ENCODE measurements at regions not wholly inside any gene's neighbourhood (a gene's known extent, or its start where the extent isn't known, plus 50 kb on each side); places are given as distances from the start of the nearest gene placed in this dataset.

DNA sequence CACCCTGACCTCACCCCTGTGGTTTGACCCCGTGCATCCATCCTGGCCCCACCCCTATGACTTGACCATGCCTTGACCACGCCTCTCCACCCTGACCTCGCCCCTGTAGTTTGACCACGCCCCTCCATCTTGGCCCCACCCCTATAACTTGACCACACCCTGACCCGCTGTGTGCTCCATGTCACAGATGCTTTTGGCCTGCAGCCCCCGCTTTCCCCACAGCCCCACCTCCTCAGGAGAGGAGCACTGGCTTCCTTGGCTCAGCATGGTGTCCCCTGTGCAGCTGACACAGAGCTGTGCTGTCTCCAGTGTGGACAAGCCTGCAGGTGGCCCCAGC is 269.9 kb upstream of the SFSWAP start:
- Histone ChIP-seq H2AFZ (no peak overlapping the region), H3K9me3 (ENCODE audit: low read depth) (no peaks in the 10 kb centered on the region), H3K4me1 (ENCODE audit: insufficient read depth) (no peaks in the 10 kb centered on the region), H3K79me2 (no peaks in the 10 kb centered on the region), H4K20me1 (ENCODE audit: insufficient read depth, poor library complexity, severe bottlenecking) (no peaks in the 10 kb centered on the region), H3K36me3 (replicated peaks; ENCODE audit: insufficient read depth, low read depth) (no peaks in the 10 kb centered on the region), H3K9me2 (replicated peaks; ENCODE audit: insufficient read depth) (no peaks in the 10 kb centered on the region), H3K27ac (no peak overlapping the region), H3K27me3 (peaks cover 6% of the 10 kb centered on the region), H3K4me2 (no peak overlapping the region), H3K4me3 (no peak overlapping the region)
- TF ChIP-seq EZH2 (IDR thresholded peaks at IDR 0.05; ENCODE audit: borderline replicate concordance) (no peak), CTCF (IDR thresholded peaks at IDR 0.05; ENCODE audit: poor library complexity) (no peak), EZH2phosphoT487 (IDR thresholded peaks at IDR 0.05; ENCODE audit: low read depth, severe bottlenecking, unreplicated experiment) (no peak)
- WGBS (ENCODE audit: low lambda C conversion rate, missing lambda C conversion rate), result 86% methylated on average over 6 of the region's 6 CpGs
- no peak for DNase-seq (ENCODE audit: low spot score)

GRCh38 chr12:131441638-131442336 is 269.1 kb upstream of the SFSWAP start:
- no peak overlapping the region for H3K27ac ChIP-seq
- H3K9me3 ChIP-seq (ENCODE audit: low read depth), result no peaks in the 10 kb centered on the region
- no peak overlapping the region for H3K4me3 ChIP-seq
- DNase-seq (ENCODE audit: low spot score), result no peak
- H3K36me3 ChIP-seq (replicated peaks; ENCODE audit: insufficient read depth, low read depth), result no peaks in the 10 kb centered on the region
- H4K20me1 ChIP-seq (ENCODE audit: insufficient read depth, poor library complexity, severe bottlenecking), result no peaks in the 10 kb centered on the region
- no peak overlapping the region for H3K4me2 ChIP-seq
- H3K9me2 ChIP-seq (replicated peaks; ENCODE audit: insufficient read depth), result no peaks in the 10 kb centered on the region
- no peak for TF ChIP-seq CTCF (IDR thresholded peaks at IDR 0.05; ENCODE audit: poor library complexity)
- TF ChIP-seq EZH2 (IDR thresholded peaks at IDR 0.05; ENCODE audit: borderline replicate concordance), result no peak
- TF ChIP-seq EZH2phosphoT487 (IDR thresholded peaks at IDR 0.05; ENCODE audit: low read depth, severe bottlenecking, unreplicated experiment), result no peak
- no peaks in the 10 kb centered on the region for H3K4me1 ChIP-seq (ENCODE audit: insufficient read depth)
- H2AFZ ChIP-seq, result no peak overlapping the region
- peaks cover 6% of the 10 kb centered on the region for H3K27me3 ChIP-seq
- WGBS (ENCODE audit: low lambda C conversion rate, missing lambda C conversion rate), result 84% methylated on average over 9 of the region's 9 CpGs
- no peaks in the 10 kb centered on the region for H3K79me2 ChIP-seq

- Histone ChIP-seq H3K36me3 (replicated peaks; ENCODE audit: insufficient read depth, low read depth) (no peaks in the 10 kb centered on the region), H3K9me3 (ENCODE audit: low read depth) (no peaks in the 10 kb centered on the region), H3K79me2 (no peaks in the 10 kb centered on the region), H3K27ac (no peak overlapping the region), H3K9me2 (replicated peaks; ENCODE audit: insufficient read depth) (no peaks in the 10 kb centered on the region), H2AFZ (no peak overlapping the region), H4K20me1 (ENCODE audit: insufficient read depth, poor library complexity, severe bottlenecking) (no peaks in the 10 kb centered on the region), H3K4me3 (no peak overlapping the region), H3K27me3 (peaks cover 6% of the 10 kb centered on the region), H3K4me1 (ENCODE audit: insufficient read depth) (no peaks in the 10 kb centered on the region), H3K4me2 (no peak overlapping the region)
- WGBS (ENCODE audit: low lambda C conversion rate, missing lambda C conversion rate), result 79% methylated on average over 14 of the region's 14 CpGs
- no peak for DNase-seq (ENCODE audit: low spot score)
- no peak for TF ChIP-seq EZH2phosphoT487 (IDR thresholded peaks at IDR 0.05; ENCODE audit: low read depth, severe bottlenecking, unreplicated experiment)
- no peak for TF ChIP-seq EZH2 (IDR thresholded peaks at IDR 0.05; ENCODE audit: borderline replicate concordance)
- no peak for TF ChIP-seq CTCF (IDR thresholded peaks at IDR 0.05; ENCODE audit: poor library complexity)
Observed at GRCh38 chr12:131442337-131442918, 268.5 kb upstream of the SFSWAP start.
